Activated naive CD4-positive, alpha-beta T cell treated with anti-CD3 and anti-CD28 coated beads, Interleukin-2, amount 10 ng/mL, durations not matched to agents 7 days and 5 days (primary cell): ENCODE measurements at regions not wholly inside any gene's neighbourhood (a gene's known extent, or its start where the extent isn't known, plus 50 kb on each side); places are given as distances from the start of the nearest gene placed in this dataset.

Experiments used
- CTCF ChIA-PET: fragments of 350-600 bp; sonication (Branson Sonifier 250); formaldehyde crosslinking; loops from one replicate; lab custom pipeline; 2021; ENCODE audit warnings: antibody characterized with exemption; lab: Charles Lee
- DNase-seq: peaks from one replicate; pipeline ENCODE4 v3.0.0-alpha.2; 2020
- H3K27ac Mint-ChIP-seq: one replicate; pipeline ENCODE4 v1.8.0; 2021; ENCODE audit warnings: mild to moderate bottlenecking, moderate library complexity, mixed read lengths
- H3K27me3 Mint-ChIP-seq: one replicate; pipeline ENCODE4 v1.8.0; 2021; ENCODE audit warnings: mild to moderate bottlenecking, mixed read lengths
- H3K36me3 Mint-ChIP-seq: one replicate; pipeline ENCODE4 v1.8.0; 2021; ENCODE audit warnings: mixed read lengths
- H3K4me1 Mint-ChIP-seq: one replicate; pipeline ENCODE4 v1.8.0; 2021; ENCODE audit warnings: mixed read lengths
- H3K4me3 Mint-ChIP-seq: one replicate; pipeline ENCODE4 v1.8.0; 2021; ENCODE audit warnings: mild to moderate bottlenecking, moderate library complexity, mixed read lengths
- H3K9me3 Mint-ChIP-seq: one replicate; pipeline ENCODE4 v1.8.0; 2021; ENCODE audit warnings: mixed read lengths

DNA sequence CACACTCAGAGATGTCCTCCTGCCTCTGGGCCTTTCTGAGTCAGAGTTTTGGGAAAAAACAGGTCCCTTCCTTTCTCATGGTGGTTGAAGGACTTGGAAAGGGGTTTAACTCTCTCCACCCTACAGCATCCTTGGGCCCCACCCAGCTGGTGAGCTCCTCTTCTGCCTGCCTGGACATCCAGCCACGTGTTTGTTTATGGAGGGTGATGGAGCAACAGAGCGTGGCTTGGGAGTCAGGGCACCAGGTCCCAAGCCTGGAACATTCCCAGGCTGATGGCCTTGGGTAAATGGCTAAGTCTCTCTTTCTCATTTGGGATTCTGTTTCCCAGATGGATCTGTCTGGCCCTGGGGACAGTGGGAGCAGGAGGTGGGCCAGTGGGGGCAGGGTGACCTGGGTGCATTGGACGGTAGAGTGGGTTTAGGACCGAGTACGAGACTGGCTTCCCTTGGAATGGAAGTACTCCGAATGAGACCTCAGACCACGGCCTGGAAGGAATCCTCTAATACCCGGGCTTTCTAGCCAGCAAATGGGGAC, 141.1 kb upstream of the IRX2 start:
- H3K27ac Mint-ChIP-seq: no peak overlapping the region
- no peaks in the 10 kb centered on the region for H3K27me3 Mint-ChIP-seq
- H3K4me3 Mint-ChIP-seq: no peak overlapping the region
- CTCF ChIA-PET: no interaction called here
- H3K36me3 Mint-ChIP-seq: no peaks in the 10 kb centered on the region
- no peak for DNase-seq
- H3K9me3 Mint-ChIP-seq: peaks cover 30% of the 10 kb centered on the region
- no peaks in the 10 kb centered on the region for H3K4me1 Mint-ChIP-seq

DNA sequence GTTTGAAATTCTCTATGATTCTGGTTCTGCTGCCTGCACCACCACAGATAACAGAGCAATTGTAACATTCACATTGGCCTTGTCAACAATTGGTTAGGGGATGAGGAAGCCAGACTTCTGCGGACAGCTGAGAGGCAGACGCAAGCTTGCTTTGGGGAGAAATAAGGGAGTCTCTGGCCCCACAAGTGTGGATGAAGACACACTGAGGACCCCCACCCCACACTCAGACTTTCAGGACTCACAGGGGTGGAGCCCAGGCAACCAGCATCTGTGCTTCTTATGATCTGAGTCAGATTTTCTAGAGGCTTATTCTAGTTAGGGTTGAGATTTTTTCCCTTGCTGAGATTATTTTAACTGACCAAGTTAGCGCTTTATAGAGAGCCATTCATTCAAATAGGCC, 140.3 kb upstream of the IRX2 start:
- CTCF ChIA-PET: no interaction called here
- H3K27me3 Mint-ChIP-seq: no peaks in the 10 kb centered on the region
- no peaks in the 10 kb centered on the region for H3K36me3 Mint-ChIP-seq
- H3K4me1 Mint-ChIP-seq: no peaks in the 10 kb centered on the region
- DNase-seq: no peak
- no peak overlapping the region for H3K27ac Mint-ChIP-seq
- no peak overlapping the region for H3K4me3 Mint-ChIP-seq
- H3K9me3 Mint-ChIP-seq: peaks cover 31% of the 10 kb centered on the region

DNA sequence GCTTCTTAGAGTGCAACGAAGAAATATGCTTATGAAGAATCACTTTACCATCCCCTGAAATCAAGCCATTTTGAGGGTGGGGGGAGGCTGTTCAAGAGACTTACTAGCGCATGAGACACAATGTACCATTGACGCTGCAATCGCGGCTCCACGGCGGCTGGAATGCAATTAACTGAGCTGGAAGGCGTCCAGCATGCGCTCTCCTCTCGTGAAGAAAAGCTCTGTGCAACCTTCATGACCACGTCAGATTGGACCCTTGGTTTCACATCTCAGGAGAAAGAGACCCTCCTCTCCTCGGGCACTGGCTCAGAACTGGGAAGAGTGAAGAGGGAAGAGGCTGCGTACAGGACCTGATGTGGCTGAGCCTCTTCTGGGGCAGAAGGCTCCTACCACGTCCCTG, 138.5 kb upstream of the IRX2 start:
- CTCF ChIA-PET: no interaction called here
- no peak for DNase-seq
- H3K9me3 Mint-ChIP-seq: peaks cover 32% of the 10 kb centered on the region
- H3K27me3 Mint-ChIP-seq: no peaks in the 10 kb centered on the region
- no peaks in the 10 kb centered on the region for H3K4me1 Mint-ChIP-seq
- no peak overlapping the region for H3K4me3 Mint-ChIP-seq
- no peaks in the 10 kb centered on the region for H3K36me3 Mint-ChIP-seq
- no peak overlapping the region for H3K27ac Mint-ChIP-seq

DNA sequence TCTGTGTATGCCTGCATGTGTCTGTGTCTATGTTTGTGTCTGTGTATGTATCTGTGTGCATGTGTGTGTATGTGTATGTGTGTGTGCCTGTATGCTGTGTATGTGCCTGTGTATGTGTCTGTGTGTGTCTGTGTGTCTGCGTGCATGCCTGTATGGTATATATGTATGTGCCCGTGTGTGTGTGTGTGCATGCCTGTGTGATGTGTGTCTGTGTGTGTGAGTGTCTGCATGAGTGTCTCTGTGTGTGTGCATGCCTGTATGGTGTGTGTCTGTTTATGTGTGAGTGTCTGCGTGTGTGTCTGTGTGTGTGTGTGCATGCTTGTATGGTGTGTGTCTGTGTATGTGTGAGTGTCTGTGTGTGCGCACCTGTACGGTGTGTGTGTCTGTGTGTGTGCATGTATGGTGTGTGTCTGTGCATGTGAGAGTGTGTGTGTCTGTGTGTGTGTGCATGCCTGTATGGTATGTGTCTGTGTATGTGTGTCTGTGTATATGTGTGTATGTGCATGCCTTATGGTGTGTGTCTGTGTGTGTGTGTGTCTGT, 137.1 kb upstream of the IRX2 start:
- Mint-ChIP-seq H3K27me3 (no peaks in the 10 kb centered on the region), H3K36me3 (no peaks in the 10 kb centered on the region), H3K4me1 (no peaks in the 10 kb centered on the region), H3K4me3 (no peak overlapping the region), H3K27ac (no peak overlapping the region), H3K9me3 (peaks cover 20% of the 10 kb centered on the region)
- CTCF ChIA-PET: no interaction called here
- no peak for DNase-seq

DNA sequence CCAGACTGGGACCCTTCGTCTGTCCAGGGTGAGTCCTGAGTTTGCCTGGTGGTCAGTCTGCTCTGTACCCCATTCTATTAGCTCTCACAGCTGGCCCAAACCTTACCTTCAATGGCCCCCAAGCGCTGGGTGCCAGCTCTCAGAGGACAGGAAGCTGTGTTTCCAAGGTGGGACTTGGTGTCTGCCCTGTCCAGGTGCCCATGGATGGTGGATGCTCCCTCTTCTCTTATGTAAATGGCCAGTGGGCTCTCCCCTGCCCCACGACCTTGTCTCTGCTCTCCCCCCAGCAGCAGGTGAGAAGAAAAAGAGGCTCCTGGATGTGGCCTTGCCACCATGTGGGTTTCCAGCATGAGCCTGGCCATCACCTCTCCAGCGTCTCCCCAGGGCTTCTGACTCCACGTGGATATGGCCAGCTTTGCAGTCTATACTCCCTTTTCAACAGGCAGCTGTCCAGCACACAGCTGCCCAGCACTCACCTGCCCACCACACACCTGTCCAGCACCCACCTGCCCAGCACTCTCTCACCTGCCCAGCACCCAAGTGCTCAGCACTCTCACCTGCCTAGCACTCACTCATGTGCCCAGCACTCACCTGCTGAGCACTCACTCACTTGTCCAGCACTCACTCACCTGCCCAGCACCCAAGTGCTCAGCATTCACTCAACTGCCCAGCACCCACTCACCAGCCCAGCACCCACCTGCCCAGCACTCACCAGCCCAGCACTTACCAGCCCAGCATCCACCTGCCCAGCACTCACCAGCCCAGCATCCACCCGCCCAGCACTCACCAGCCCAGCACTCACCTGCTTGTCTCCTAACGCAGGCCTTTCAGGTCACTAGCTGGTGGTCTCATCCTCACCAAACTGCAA, 136.2 kb upstream of the IRX2 start:
- H3K4me3 Mint-ChIP-seq: no peak overlapping the region
- no peaks in the 10 kb centered on the region for H3K36me3 Mint-ChIP-seq
- peaks cover 18% of the 10 kb centered on the region for H3K9me3 Mint-ChIP-seq
- H3K4me1 Mint-ChIP-seq: no peaks in the 10 kb centered on the region
- no peak overlapping the region for H3K27ac Mint-ChIP-seq
- CTCF ChIA-PET: no interaction called here
- DNase-seq: no peak
- no peaks in the 10 kb centered on the region for H3K27me3 Mint-ChIP-seq

DNA sequence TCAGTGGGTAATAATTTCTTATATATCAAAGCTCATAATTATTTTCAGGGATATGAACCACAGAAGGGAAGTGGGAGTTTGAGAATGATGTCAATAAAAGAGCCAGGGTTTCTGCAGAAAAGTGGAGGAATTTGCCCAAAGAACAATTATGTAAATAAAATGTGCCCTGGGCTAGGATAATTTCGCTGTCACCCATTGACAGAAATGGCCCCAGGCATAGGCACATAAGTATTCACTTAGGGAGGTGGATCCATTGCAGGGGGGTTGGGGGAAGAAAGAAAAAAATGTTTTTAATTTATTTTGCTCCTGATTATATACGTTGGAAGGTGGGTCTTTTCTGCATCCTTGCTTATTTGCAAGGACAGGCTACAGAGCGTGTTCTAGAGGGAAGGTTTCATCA, 135.1 kb upstream of the IRX2 start:
- no peaks in the 10 kb centered on the region for H3K36me3 Mint-ChIP-seq
- no peak overlapping the region for H3K4me3 Mint-ChIP-seq
- H3K9me3 Mint-ChIP-seq: peaks cover 17% of the 10 kb centered on the region
- CTCF ChIA-PET: no interaction called here
- no peak overlapping the region for H3K27ac Mint-ChIP-seq
- DNase-seq: no peak
- H3K27me3 Mint-ChIP-seq: no peaks in the 10 kb centered on the region
- no peaks in the 10 kb centered on the region for H3K4me1 Mint-ChIP-seq

DNA sequence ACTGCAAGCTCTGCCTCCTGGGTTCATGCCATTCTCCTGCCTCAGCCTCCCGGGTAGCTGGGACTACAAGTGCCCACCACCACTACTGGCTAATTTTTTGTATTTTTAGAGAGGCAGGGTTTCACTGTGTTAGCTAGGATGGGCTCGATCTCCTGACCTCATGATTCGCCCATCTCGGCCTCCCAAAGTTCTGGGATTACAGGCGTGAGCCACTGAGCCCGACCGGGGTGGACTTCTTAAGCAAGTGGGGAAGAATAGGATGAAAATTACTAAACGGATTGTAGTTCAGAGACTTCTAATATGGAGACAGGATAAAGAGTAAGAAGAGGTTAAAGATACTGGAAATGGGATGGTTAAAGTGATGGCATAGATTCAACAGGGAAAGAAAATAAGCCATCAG, 132.3 kb upstream of the IRX2 start:
- H3K9me3 Mint-ChIP-seq: peaks cover 12% of the 10 kb centered on the region
- no peak overlapping the region for H3K4me3 Mint-ChIP-seq
- no peak for DNase-seq
- H3K36me3 Mint-ChIP-seq: no peaks in the 10 kb centered on the region
- H3K27me3 Mint-ChIP-seq: no peaks in the 10 kb centered on the region
- CTCF ChIA-PET: no interaction called here
- no peak overlapping the region for H3K27ac Mint-ChIP-seq
- H3K4me1 Mint-ChIP-seq: no peaks in the 10 kb centered on the region

DNA sequence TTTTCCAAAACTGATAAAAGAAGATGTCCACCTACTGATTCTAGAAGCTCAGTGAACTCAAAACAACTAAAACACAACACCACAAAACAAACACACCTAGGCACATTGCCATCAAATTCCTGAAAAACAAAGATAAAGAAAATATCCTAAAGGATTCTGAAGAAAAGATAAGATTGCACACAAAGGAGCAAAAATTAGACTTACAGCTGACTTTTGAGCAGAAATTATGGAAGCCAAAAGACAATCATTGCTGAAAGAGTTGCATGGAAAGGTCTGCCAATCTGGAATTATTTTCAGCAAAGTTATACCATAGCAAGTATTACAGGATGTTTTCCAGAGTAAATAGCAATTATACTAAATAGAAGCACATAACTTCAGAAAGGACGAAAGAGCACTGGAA, 128.2 kb upstream of the IRX2 start:
- Mint-ChIP-seq H3K36me3 (no peaks in the 10 kb centered on the region), H3K27ac (no peak overlapping the region), H3K9me3 (peaks cover 16% of the 10 kb centered on the region), H3K4me1 (no peaks in the 10 kb centered on the region), H3K27me3 (no peaks in the 10 kb centered on the region), H3K4me3 (no peak overlapping the region)
- DNase-seq: no peak
- CTCF ChIA-PET: no interaction called here

DNA sequence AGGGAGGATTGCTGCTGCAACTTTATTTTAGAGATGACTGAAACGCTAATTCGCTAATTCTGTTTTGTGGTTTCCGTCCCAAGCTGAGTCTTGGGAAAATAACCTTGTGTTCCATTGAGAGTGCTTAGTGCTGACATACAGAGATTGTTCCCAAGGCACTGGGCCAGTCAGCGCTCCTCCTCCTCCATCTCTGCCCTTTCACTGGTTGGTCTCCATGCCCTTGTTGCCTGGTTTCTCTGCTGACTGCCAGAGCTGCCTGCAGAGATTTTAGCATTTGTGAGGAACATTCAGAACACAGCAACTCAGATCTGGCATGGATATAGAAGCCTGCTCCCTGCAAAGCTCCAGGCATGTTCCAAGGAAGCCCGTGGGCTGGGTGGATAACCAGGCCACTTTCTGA, 126.0 kb upstream of the IRX2 start:
- H3K9me3 Mint-ChIP-seq: peaks cover 20% of the 10 kb centered on the region
- no peak for DNase-seq
- CTCF ChIA-PET: no interaction called here
- H3K27me3 Mint-ChIP-seq: no peaks in the 10 kb centered on the region
- H3K4me1 Mint-ChIP-seq: no peaks in the 10 kb centered on the region
- H3K27ac Mint-ChIP-seq: no peak overlapping the region
- no peak overlapping the region for H3K4me3 Mint-ChIP-seq
- H3K36me3 Mint-ChIP-seq: no peaks in the 10 kb centered on the region

DNA sequence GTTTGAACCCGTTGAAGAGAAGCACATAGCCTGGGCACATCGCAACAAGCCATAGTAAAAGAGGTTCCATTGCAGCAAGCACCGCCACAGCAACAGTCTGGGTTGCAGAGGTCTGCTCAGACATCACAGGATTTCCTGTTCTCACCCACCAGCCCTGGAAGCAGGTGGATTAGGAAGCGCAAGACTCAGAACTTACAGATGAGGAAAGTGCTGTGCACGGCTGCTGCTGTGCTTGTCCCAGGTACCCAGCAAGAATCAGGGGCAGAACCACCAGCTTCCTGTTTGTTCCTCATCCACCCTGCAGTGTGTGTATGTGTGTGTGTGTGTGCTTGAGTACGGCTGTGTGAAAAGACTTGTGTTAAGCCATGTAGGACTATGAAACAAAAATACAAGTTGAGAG, 124.7 kb upstream of the IRX2 start:
- peaks cover 19% of the 10 kb centered on the region for H3K9me3 Mint-ChIP-seq
- no peaks in the 10 kb centered on the region for H3K36me3 Mint-ChIP-seq
- CTCF ChIA-PET: no interaction called here
- H3K4me1 Mint-ChIP-seq: no peaks in the 10 kb centered on the region
- H3K27me3 Mint-ChIP-seq: no peaks in the 10 kb centered on the region
- H3K4me3 Mint-ChIP-seq: no peak overlapping the region
- no peak for DNase-seq
- H3K27ac Mint-ChIP-seq: no peak overlapping the region

DNA sequence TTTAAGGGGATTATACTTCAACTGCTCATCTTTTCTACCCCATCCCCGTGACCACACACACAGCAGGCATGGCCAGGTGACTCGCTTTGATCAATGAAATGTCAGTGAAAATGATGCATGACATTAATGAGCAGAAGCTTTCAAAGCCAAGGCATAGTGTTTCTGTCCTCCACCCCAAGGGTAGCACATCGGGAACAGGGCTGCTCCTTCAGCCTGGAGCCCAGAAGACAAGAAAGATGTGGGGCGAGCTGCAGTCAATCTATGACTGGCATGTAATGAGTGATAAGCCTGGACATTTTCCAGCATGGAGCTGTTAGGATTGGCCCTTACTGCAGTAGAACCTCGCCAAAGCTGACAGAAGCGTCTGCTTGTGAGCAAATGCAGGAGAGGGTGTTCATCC, 122.6 kb upstream of the IRX2 start:
- DNase-seq: no peak
- CTCF ChIA-PET: no interaction called here
- Mint-ChIP-seq H3K9me3 (peaks cover 11% of the 10 kb centered on the region), H3K36me3 (no peaks in the 10 kb centered on the region), H3K4me1 (no peaks in the 10 kb centered on the region), H3K27ac (no peak overlapping the region), H3K4me3 (no peak overlapping the region), H3K27me3 (no peaks in the 10 kb centered on the region)

DNA sequence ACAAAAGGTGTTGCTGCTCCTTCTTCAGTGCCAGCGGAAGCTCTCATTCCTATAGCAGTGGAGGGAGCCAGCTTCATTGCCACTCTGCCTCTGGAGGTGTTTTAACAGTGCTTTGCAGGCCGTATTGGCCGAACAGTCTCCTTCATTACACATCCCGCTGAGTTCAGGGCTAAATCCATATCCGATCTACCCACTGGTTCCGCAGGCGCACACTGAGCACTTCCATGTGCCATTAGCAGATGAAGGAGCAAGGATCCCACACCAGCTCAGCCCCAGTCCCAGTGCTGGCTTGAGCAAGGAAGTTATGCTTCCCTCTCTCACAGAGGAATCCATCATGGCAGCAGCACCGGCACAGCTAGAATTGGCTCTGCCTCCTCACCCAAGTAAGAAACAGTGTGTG, 121.2 kb upstream of the IRX2 start:
- H3K9me3 Mint-ChIP-seq: peaks cover 5% of the 10 kb centered on the region
- no peaks in the 10 kb centered on the region for H3K36me3 Mint-ChIP-seq
- no peaks in the 10 kb centered on the region for H3K27me3 Mint-ChIP-seq
- H3K27ac Mint-ChIP-seq: no peak overlapping the region
- no peaks in the 10 kb centered on the region for H3K4me1 Mint-ChIP-seq
- CTCF ChIA-PET: no interaction called here
- H3K4me3 Mint-ChIP-seq: no peak overlapping the region
- DNase-seq: no peak

DNA sequence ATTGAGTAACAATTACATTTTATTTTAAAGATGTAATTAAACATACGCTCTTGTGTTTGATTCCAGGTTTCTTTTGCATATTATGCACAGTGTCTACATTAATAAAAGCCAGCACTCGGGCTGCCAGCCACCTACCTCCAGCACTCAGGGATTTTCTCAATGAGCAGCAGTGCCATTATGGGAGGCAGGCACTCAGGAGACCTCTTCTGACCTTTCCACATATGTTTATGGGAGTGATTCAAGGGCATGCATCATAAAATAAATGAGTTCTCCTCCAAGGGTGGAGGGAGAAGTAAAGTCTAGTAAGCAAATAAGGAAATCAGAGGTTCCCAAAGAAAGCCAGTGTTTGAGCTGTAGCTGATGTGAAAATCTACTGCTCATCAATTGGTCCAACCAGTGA, 119.8 kb upstream of the IRX2 start:
- H3K27me3 Mint-ChIP-seq: no peaks in the 10 kb centered on the region
- CTCF ChIA-PET: no interaction called here
- H3K27ac Mint-ChIP-seq: no peak overlapping the region
- H3K4me3 Mint-ChIP-seq: no peak overlapping the region
- H3K9me3 Mint-ChIP-seq: peaks cover 10% of the 10 kb centered on the region
- no peaks in the 10 kb centered on the region for H3K36me3 Mint-ChIP-seq
- no peaks in the 10 kb centered on the region for H3K4me1 Mint-ChIP-seq
- DNase-seq: no peak

DNA sequence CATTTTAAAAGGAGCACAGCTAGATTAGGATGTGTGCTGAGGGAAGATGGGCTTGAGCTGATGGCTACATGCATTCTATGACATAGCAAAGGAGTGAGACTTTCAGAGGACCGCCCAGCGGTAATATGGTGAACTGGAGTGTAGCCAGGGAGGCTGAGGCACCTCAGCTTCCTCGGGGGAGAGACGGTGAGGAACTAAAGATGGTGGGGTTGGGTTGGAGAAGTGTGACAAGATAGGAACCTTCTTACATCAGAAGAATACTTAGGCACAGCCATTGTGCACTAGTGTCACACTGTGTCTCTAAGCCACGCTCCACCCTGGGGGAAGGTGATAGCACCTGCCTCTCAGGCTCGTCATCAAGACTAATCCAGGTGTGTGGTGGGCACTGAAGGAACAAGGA, 118.0 kb upstream of the IRX2 start:
- no peak overlapping the region for H3K4me3 Mint-ChIP-seq
- peaks cover 19% of the 10 kb centered on the region for H3K9me3 Mint-ChIP-seq
- H3K36me3 Mint-ChIP-seq: peaks cover 2% of the 10 kb centered on the region
- H3K27ac Mint-ChIP-seq: no peak overlapping the region
- CTCF ChIA-PET: no interaction called here
- H3K27me3 Mint-ChIP-seq: no peaks in the 10 kb centered on the region
- DNase-seq: no peak
- no peaks in the 10 kb centered on the region for H3K4me1 Mint-ChIP-seq

DNA sequence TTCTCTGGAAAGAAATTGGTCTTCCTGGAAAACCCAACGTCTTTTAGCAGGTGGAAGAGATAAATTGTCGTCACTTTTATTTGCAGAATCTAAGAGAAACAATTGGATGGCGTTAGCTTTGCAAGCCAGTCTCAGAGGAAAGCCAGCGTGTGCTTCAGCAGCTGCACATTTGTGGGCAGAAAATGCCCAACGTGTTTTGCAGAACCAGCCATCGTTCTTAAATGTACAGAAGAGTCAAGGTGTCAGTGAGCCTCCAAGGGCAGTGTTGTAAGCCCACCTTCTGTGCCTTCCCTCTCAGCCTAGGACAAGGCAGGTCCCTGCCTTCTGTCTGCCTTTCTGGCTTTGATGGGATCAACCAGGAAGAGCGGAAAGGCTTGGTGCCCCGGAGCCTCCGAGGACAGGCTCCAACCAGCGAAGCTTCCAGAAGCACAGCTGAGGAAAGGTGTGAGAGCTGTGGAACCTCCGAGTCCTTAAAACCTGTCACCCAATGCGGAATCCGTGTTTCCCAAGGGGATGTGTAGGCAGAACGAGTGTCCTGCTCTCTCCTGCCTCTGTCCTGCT, 116.0 kb upstream of the IRX2 start:
- no peaks in the 10 kb centered on the region for H3K4me1 Mint-ChIP-seq
- no peaks in the 10 kb centered on the region for H3K27me3 Mint-ChIP-seq
- CTCF ChIA-PET: no interaction called here
- no peak overlapping the region for H3K4me3 Mint-ChIP-seq
- peaks cover 2% of the 10 kb centered on the region for H3K36me3 Mint-ChIP-seq
- no peak for DNase-seq
- H3K9me3 Mint-ChIP-seq: peaks cover 17% of the 10 kb centered on the region
- H3K27ac Mint-ChIP-seq: no peak overlapping the region
